ENCODE measurements at regions not wholly inside any gene's neighbourhood (a gene's known extent, or its start where the extent isn't known, plus 50 kb on each side); places are given as distances from the start of the nearest gene placed in this dataset.

- no peak for DNase-seq (ENCODE audit: low read depth in 2 of 2)
Observed at GRCh38 chr2:16175247-16175825, 235.0 kb downstream of the MYCN start.

- no peak for DNase-seq (ENCODE audit: low read depth in 2 of 2)
Observed at GRCh38 chr2:16174693-16175045, 234.3 kb downstream of the MYCN start.

GRCh38 chr2:16173893-16174692 lies 233.7 kb downstream of the MYCN start:
- no peak for DNase-seq (ENCODE audit: low read depth in 2 of 2)

- DNase-seq (ENCODE audit: low read depth in 2 of 2), result no peak
Observed at GRCh38 chr2:16172324-16173175, 232.2 kb downstream of the MYCN start.

GRCh38 chr2:16171425-16171920 lies 231.1 kb downstream of the MYCN start:
- no peak for DNase-seq (ENCODE audit: low read depth in 2 of 2)

GRCh38 chr2:16170675-16171424 lies 230.5 kb downstream of the MYCN start:
- DNase-seq (ENCODE audit: low read depth in 2 of 2), result no peak

- no peak for DNase-seq (ENCODE audit: low read depth in 2 of 2)
Observed at GRCh38 chr2:16169381-16169960, 229.1 kb downstream of the MYCN start.

- no peak for DNase-seq (ENCODE audit: low read depth in 2 of 2)
Observed at GRCh38 chr2:16168506-16169264, 228.3 kb downstream of the MYCN start.

- DNase-seq (ENCODE audit: low read depth in 2 of 2), result no peak
Observed at GRCh38 chr2:16167870-16168426, 227.6 kb downstream of the MYCN start.

- DNase-seq (ENCODE audit: low read depth in 2 of 2), result no peak
Observed at GRCh38 chr2:16167451-16167861, 227.1 kb downstream of the MYCN start.

- DNase-seq (ENCODE audit: low read depth in 2 of 2), result no peak
Observed at GRCh38 chr2:16166327-16166981, 226.1 kb downstream of the MYCN start.

- no peak for DNase-seq (ENCODE audit: low read depth in 2 of 2)
Observed at GRCh38 chr2:16165518-16166326, 225.4 kb downstream of the MYCN start.

GRCh38 chr2:16162491-16163040 lies 222.2 kb downstream of the MYCN start:
- no peak for DNase-seq (ENCODE audit: low read depth in 2 of 2)

- no peak for DNase-seq (ENCODE audit: low read depth in 2 of 2)
Observed at GRCh38 chr2:16161768-16162490, 221.6 kb downstream of the MYCN start.

GRCh38 chr2:16161085-16161565 lies 220.8 kb downstream of the MYCN start:
- DNase-seq (ENCODE audit: low read depth in 2 of 2), result no peak

GRCh38 chr2:16160281-16161084 lies 220.1 kb downstream of the MYCN start:
- no peak for DNase-seq (ENCODE audit: low read depth in 2 of 2)

- DNase-seq (ENCODE audit: low read depth in 2 of 2), result no peak
Observed at GRCh38 chr2:16156411-16156810, 216.1 kb downstream of the MYCN start.
